GM18502 (cell line): ENCODE measurements at regions not wholly inside any gene's neighbourhood (a gene's known extent, or its start where the extent isn't known, plus 50 kb on each side); places are given as distances from the start of the nearest gene placed in this dataset.
"Not testable (repeated sequence)": the region's sequence is repeated elsewhere in the genome, so short reads cannot be mapped to it uniquely, and the experiment has no call there.

Experiments used
- ATAC-seq: cut with Tn5 transposase; IDR thresholded peaks from one replicate; pipeline ENCODE4 v1.9.1; 2021; ENCODE audit warnings: mild to moderate bottlenecking; ENCODE audit not compliant: unreplicated experiment, poor library complexity

GRCh38 chr12:17564630-17565029 lies 525.4 kb downstream of the RERGL start:
- not testable (repeated sequence) for ATAC-seq

- no peak for ATAC-seq
These were observed 540.0 kb downstream of the RERGL start for GRCh38 chr12:17550011-17550410.

GRCh38 chr12:17540921-17541320 lies 549.1 kb downstream of the RERGL start:
- ATAC-seq: no peak

- ATAC-seq: no peak
These were observed 561.6 kb downstream of the RERGL start for GRCh38 chr12:17528394-17528793.

GRCh38 chr12:17527021-17527420 lies 563.0 kb downstream of the RERGL start:
- no peak for ATAC-seq

DNA sequence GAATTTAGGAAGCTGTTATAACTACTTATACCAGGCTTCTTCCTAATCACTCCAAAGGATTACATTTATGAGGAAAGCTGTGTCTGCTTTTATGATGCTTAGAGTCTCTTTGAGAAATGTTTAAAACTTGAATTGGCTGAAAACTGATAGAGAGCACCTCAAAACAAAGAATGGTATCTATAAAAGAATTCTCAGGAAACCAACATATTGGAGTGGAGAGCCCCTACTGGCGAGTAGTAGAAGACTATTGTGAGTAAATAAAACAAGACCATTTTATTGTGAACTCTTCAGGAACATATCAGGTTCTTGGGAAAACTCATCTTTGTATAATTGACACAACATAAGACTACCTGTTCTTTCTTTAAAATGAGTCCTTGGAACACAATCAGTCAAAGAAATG lies 578.6 kb downstream of the RERGL start:
- ATAC-seq: no peak

GRCh38 chr12:17507336-17507735 lies 582.7 kb downstream of the RERGL start:
- ATAC-seq: no peak

DNA sequence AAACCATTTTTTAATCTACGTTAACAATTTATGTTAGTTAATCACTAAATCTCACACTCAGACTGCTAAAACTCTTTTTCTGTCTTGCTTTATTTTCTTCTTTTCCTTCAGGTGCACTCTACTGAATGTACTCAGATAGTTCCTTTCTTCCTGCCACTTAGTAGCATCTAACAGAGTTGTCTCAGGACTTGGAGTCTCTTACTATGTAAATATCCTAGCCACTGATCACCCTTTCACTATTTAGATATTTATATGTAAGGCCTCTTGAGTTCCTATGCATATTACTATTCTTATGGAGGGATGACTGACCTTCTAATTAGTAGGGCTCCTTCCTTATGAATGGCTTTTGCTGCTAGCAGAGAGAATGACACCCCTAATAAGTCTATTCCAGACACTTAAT lies 586.3 kb downstream of the RERGL start:
- ATAC-seq: no peak

GRCh38 chr12:17489452-17489851 lies 600.5 kb downstream of the RERGL start:
- ATAC-seq: no peak

DNA sequence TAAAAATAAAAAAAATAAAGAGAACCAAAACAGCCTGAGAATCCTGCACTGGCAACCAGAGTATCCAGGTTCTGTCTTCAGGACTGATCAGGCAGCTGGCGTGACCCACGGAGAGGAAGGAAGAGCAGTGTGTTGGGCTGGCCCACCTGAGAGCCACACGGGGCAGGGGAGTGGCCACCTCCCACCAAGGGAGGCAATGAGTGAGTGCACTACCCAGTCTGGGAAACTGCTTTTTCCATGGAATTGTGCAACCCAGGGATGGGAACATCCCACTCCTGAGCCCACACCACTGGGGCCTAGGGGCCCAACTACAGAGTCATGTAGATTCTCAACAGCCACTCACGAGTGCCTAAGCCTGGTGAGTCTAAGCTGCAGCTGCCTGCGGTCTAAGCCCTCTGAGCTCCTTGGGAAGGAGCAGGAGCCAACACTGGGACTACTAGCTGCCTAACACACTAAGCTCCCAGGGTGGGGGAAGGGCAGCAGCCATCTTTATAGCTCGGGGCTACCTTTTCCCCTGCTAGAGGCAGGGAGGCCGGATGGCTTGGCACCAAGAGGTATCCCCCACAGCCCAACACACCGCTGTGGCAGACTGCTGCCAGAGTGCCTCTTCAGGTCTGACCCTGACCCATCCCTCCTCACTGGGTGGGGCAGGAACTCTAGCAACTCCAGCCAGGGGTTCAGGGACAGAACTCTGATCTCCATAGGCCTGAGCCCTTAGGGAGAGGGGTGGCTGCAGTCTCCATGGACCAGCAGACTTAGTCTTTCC lies 610.9 kb downstream of the RERGL start:
- no peak for ATAC-seq

DNA sequence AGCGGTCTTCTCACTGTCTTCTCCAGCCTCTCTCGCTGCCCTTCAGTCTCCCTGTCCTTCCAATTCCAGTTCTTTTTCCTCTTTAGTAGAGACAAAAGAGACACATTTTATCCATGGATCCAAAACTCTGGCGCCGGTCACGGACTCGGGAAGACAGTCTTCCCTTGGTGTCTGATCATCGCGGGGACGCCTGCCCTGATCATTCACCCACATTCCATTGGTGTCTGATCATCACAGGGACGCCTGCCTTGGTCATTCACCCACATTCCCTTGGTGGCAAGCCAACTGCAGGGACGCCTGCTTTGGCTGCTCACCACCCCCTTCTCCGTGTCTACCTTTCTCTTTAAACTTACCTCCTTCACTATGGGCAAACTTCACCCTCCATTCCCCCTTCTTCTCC lies 619.5 kb downstream of the RERGL start:
- no peak for ATAC-seq

- no peak for ATAC-seq
These were observed 630.8 kb downstream of the RERGL start for GRCh38 chr12:17459214-17459613.

DNA sequence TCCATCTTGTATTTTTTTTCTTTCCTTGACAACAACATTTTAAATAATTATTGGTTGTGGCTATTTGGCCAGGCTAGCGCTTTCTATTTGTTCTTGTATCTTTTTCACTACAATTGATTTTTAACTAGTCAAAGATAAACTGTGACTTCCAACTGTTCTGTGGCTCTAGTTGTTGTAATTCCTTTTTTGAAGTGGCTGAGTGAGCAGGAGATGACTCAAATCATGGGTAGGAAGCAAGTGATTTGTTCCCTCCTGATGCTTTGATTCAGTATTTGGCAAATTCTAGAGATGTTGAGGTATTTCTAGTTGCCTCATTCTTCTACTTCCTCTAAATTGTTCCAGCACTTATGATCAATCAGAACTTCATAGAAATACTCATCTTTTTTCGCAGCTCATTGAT lies 633.5 kb downstream of the RERGL start:
- no peak for ATAC-seq

DNA sequence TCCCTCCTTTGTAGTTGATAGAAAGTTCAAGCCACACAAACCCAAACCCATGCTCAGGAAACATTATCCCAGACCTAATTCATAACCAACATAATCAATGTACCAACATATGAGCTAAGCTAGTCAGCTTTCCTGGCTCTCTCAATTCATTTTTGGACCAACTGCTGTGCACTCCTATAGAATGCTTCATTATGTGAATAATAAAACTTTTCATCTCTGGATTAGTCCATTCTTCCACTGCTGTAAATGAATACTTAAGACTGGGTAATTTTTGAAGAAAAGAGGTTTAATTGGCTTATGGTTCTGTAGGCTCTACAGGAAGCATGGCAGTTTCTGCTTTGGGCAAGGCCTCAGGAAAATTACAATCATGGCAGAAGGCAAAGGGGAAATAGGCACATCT lies 651.9 kb downstream of the RERGL start:
- no peak for ATAC-seq

DNA sequence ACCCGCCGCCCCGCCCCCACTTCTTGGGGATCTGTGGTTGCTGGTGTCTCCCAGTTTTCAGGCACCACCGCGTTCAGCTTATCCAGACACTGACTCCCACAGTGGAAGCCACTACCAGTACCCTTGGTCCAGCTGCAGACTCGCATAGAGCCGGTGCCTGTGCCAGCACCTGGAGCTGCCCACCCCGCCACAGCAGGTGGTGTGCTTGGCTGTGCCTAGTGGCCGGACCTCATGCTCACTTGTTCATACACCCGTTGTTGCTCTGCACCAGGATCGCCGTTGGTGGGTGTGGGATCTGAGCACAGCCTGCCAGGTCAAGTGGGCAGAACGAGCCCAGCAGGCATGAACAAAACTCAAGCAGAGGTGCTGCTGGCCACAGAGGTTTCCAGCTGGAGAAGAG lies 673.2 kb downstream of the RERGL start:
- ATAC-seq: no peak

GRCh38 chr12:17414596-17414995 lies 675.4 kb downstream of the RERGL start:
- no peak for ATAC-seq

- no peak for ATAC-seq
These were observed 678.3 kb downstream of the RERGL start for GRCh38 chr12:17411662-17412061.

- ATAC-seq: no peak
These were observed 701.3 kb downstream of the RERGL start for GRCh38 chr12:17388679-17389078.

DNA sequence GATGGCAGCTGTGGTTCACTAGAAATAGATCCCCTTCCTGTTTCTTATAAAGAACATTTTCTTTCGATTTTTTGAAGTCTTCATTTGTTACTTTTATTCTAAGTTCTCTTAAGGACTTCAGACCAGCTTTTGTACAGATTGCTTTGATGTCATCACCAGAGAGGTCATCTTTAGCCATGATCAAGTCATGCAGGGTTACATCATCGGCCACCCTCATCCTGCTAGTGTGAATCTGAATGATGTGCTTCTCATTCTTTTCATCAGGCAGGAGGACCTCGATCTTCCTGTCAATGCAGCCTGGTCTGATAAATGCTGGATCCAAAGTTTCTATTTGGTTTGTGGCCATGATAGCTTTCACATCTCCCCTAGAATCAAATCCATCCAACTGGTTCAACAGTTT lies 706.7 kb downstream of the RERGL start:
- no peak for ATAC-seq

DNA sequence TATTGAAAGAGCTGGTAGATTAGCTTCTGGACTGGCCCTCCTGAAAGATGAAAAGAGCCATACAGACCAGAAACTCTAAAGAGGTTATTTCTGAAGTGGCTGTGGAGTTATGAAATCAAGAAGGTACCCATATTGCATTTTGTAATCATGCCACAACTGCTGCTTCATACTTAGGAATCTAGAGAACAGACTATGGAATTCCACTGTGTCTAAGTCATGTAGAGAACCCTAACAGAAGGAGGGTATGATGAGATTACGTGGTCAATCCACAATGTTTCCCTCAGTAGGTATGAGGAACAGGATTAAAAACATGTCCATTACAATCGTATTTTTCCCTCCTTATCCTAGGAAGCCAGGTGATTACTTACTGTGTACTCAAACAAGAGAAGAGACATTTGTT lies 708.8 kb downstream of the RERGL start:
- no peak for ATAC-seq

- ATAC-seq: no peak
These were observed 717.5 kb downstream of the RERGL start for GRCh38 chr12:17372508-17372907.

DNA sequence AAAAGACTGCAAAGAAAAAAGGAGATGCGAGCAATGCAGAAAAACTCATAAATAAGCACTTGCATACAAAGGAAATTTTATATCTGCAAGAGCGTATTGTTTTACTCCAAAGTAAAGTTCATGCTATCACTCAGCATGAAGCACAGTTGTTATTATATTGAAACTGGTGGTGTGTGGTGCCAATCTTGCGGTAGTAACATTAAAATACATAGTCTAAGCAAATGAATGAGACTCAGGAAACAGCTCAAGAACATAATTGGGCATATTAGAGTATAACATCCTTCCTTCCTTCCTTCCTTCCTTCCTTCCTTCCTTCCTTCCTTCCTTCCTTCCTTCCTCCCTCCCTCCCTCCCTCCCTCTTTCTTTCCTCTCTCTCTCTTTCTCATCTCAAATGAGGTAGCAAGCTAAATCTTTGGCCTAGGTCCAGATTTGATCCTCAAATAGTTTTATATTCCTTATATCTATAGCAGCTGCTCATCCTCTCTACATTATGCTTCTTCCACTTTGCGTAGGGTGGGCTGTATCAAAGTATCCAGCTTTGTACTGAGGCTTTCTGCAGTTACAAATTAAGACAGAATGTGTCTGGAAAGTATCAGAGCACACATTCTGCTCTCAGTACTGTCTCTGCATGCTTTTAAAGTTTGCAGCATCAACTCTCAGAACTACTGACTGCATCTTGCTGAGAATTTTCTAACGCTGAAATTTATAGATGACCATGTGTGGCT lies 718.3 kb downstream of the RERGL start:
- no peak for ATAC-seq
